ENCODE measurements at regions not wholly inside any gene's neighbourhood (a gene's known extent, or its start where the extent isn't known, plus 50 kb on each side); places are given as distances from the start of the nearest gene placed in this dataset.

- 89 to 93% methylated on average over 3 of the region's 3 CpGs for WGBS, 2 donors
- no peaks in the 10 kb centered on the region for H3K27me3 ChIP-seq
- H3K36me3 ChIP-seq, result no peaks in the 10 kb centered on the region
- DNase-seq (ENCODE audit: low spot score in 2 of 2), result no peak
- no peak overlapping the region for H3K27ac ChIP-seq
- H3K9me3 ChIP-seq, result peaks cover 0 to 5% (median 0%) of the 10 kb centered on the region in 4 donors
- no peaks in the 10 kb centered on the region for H3K4me1 ChIP-seq
- no peak overlapping the region for H3K4me3 ChIP-seq
- TF ChIP-seq CTCF (IDR thresholded peaks at IDR 0.05) (no peak), EP300 (IDR thresholded peaks at IDR 0.05) (no peak), POLR2A (IDR thresholded peaks at IDR 0.05) (no peak)
Measured at GRCh38 chr3:106794442-106794841, 582.8 kb upstream of the CCDC54 start.

GRCh38 chr3:106795553-106795952, 581.7 kb upstream of the CCDC54 start:
- whole genome bisulfite sequencing, 2 donors, result 93 to 97% methylated on average over 1 of the region's 1 CpG
- H3K27me3 ChIP-seq, result no peaks in the 10 kb centered on the region
- no peak overlapping the region for H3K27ac ChIP-seq
- TF ChIP-seq EP300 (IDR thresholded peaks at IDR 0.05) (no peak), CTCF (IDR thresholded peaks at IDR 0.05) (no peak), POLR2A (IDR thresholded peaks at IDR 0.05) (no peak)
- H3K4me3 ChIP-seq, result no peak overlapping the region
- no peak for DNase-seq (ENCODE audit: low spot score in 2 of 2)
- H3K36me3 ChIP-seq, result no peaks in the 10 kb centered on the region
- peaks cover 0 to 5% (median 0%) of the 10 kb centered on the region in 4 donors for H3K9me3 ChIP-seq
- H3K4me1 ChIP-seq, result no peaks in the 10 kb centered on the region

GRCh38 chr3:106797461-106797860, 579.8 kb upstream of the CCDC54 start:
- Histone ChIP-seq H3K9me3 (peaks cover 0 to 5% (median 0%) of the 10 kb centered on the region in 4 donors), H3K27me3 (no peaks in the 10 kb centered on the region), H3K27ac (no peak overlapping the region), H3K4me1 (no peaks in the 10 kb centered on the region), H3K36me3 (no peaks in the 10 kb centered on the region), H3K4me3 (no peak overlapping the region)
- TF ChIP-seq EP300 (IDR thresholded peaks at IDR 0.05) (no peak), POLR2A (IDR thresholded peaks at IDR 0.05) (no peak), CTCF (IDR thresholded peaks at IDR 0.05) (no peak)
- no peak for DNase-seq (ENCODE audit: low spot score in 2 of 2)
- 85% methylated on average over 2 of the region's 2 CpGs for WGBS, 2 donors

GRCh38 chr3:106805625-106806024, 571.6 kb upstream of the CCDC54 start:
- 97% methylated on average over 1 of the region's 1 CpG for WGBS, 2 donors
- Histone ChIP-seq H3K27ac (no peak overlapping the region), H3K27me3 (no peaks in the 10 kb centered on the region), H3K4me1 (peaks cover 0 to 8% (median 2%) of the 10 kb centered on the region in 4 donors), H3K9me3 (no peaks in the 10 kb centered on the region), H3K36me3 (no peaks in the 10 kb centered on the region), H3K4me3 (no peak overlapping the region)
- TF ChIP-seq POLR2A (IDR thresholded peaks at IDR 0.05) (no peak), EP300 (IDR thresholded peaks at IDR 0.05) (no peak), CTCF (IDR thresholded peaks at IDR 0.05) (no peak)
- DNase-seq (ENCODE audit: low spot score in 2 of 2), result no peak

- no peak overlapping the region for H3K27ac ChIP-seq
- H3K4me1 ChIP-seq, result peaks cover 0 to 8% (median 3%) of the 10 kb centered on the region in 4 donors
- TF ChIP-seq CTCF (IDR thresholded peaks at IDR 0.05) (no peak), EP300 (IDR thresholded peaks at IDR 0.05) (no peak), POLR2A (IDR thresholded peaks at IDR 0.05) (no peak)
- H3K36me3 ChIP-seq, result no peaks in the 10 kb centered on the region
- no peaks in the 10 kb centered on the region for H3K27me3 ChIP-seq
- DNase-seq (ENCODE audit: low spot score in 2 of 2), result no peak
- H3K9me3 ChIP-seq, result no peaks in the 10 kb centered on the region
- no peak overlapping the region for H3K4me3 ChIP-seq
Measured at GRCh38 chr3:106806964-106807363, 570.3 kb upstream of the CCDC54 start.
